Right forelimb (tissue), 1 donor: ENCODE measurements at regions not wholly inside any gene's neighbourhood (a gene's known extent, or its start where the extent isn't known, plus 50 kb on each side); places are given as distances from the start of the nearest gene placed in this dataset.
"Not testable (repeated sequence)": the region's sequence is repeated elsewhere in the genome, so short reads cannot be mapped to it uniquely, and the experiment has no call there.

ENCODE experiments used
- DNase-seq: peaks from one replicate; pipeline ENCODE4 v3.0.0-alpha.2; 2018

- DNase-seq = not testable (repeated sequence)
Measured at GRCh38 chr18:78493490-78493889, 486.1 kb upstream of the SALL3 start.

- DNase-seq = no peak
Measured at GRCh38 chr18:78494204-78495085, 485.2 kb upstream of the SALL3 start.

GRCh38 chr18:78495550-78495949 lies 484.1 kb upstream of the SALL3 start:
- no peak for DNase-seq

DNA sequence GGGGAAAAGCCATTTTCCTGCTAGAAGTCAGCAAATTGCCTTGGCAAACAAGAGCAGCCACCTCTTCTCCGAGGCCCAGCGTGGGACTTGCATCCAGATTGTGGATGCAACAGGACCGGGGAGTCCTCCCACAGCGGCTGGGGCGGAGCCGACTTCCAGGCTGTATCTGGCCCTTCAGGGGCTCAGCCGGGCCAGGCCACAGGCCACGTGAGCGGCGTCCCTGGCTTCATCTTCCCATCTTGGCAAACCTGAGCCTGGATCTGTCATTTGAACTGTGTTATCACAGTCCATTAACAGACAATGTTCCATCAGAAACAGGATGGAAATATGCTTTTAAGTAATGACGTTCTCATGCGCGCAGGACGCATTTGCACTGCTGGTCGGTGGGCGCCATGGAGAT lies 483.5 kb upstream of the SALL3 start:
- no peak for DNase-seq

- no peak for DNase-seq
Measured at GRCh38 chr18:78497641-78498040, 482.0 kb upstream of the SALL3 start.

DNA sequence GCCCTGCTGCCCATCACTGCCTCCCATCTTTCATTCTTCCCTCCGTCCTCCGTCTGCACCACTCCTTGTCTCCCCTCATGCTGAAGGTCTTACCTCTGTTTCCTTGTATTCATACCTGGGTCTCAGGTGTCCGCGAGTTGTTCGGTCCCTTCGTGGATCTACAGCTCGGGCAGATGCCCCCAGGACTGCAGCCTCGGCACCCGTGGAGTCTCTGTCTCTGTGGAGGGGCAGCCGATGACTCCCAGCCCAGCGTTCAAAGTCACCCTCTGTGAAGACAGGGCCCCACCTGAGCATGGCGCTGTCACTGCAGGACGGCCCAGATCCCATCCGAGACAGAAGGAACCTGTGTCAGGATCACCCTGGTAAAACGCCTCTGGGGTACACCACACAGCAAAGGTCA lies 480.0 kb upstream of the SALL3 start:
- DNase-seq = no peak

DNA sequence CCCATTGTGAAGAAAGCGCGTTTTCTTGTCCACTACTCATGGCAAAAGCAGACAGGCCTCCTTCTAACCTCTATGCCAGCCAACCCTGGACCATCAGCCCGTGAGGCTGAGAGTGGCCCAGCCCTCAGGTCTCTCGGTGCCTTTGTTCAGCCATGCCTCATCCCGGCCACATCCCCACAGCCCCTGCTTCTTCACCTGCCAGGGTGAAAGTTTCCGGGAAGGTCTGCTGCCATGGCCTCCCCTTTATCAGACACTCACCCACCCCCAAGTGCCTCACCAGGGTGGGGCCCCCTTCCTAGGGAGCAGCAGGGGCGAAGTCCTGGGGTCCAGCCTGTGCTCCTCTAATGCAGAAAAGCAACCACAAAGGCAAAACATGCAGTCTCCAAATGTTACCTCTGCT lies 478.4 kb upstream of the SALL3 start:
- no peak for DNase-seq

DNA sequence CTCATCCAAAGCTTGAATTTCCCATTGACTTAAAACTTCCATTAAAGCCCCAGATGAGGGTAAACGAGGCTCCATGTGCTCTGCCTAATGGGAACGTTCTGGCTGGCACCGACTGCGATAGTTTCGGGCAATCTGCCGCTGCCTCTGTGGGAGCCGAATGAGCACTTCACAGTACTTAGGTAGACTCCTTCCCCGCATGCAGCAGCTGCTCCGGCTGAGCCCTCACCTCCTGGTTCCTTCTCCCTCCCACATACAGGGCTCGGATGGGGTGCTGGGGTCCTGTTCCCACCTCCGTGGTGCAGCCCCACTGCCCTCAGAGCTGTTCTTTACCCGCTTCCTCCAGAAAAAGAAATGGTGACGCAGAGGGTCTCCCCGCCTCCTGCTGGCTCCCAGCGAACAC lies 476.5 kb upstream of the SALL3 start:
- DNase-seq = no peak

DNA sequence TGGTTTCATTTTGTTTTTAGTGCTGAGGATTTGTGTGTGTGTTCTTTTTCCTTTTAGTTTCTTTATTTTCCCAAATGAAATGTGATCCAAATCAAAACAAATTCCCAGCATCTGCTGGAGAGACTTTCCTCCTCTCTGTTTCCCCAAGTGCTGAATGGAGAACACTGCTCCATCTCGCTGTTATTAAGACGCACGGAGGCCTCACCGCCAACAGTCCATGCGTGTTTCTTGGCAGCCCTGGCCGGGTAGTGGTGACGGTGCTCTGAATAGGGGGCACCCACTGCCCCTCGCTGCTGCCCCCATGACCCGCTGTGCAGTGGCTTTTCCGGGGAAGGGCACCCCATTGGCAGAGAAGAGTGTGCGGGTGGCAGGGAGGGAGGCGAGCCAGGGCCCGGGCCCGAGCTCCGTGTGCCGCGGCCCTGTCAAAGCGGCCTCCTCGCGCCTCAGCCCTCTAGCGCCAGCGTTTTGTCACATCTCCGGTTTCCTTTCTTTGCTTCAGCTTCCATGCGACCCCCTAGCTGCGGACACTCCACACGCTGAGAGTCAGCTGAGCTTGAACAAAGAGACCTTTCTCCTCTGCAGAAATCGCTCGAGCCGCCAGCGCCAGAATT lies 473.7 kb upstream of the SALL3 start:
- peak; percentile 59 for DNase-seq

DNA sequence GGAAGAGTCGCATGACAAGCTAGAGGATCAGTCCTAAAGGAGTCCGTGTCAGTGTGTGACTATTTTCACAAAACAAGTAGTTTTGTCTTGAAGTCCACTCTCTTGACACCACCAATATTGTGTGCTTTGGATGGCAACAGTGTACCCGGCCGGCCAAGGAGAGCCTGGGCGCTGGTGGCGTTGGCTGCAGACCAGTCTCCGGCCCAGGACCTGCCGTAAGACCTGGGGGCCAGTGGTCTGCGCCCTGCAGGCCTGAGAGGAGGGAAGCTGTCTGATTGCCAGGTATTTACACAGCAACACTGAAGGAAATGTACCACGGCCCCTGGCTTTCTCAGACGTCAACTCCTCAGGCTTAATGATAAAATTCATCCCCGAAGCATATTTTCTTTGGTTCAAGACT lies 472.4 kb upstream of the SALL3 start:
- no peak for DNase-seq

- not testable (repeated sequence) for DNase-seq
Measured at GRCh38 chr18:78508228-78508824, 471.3 kb upstream of the SALL3 start.

DNA sequence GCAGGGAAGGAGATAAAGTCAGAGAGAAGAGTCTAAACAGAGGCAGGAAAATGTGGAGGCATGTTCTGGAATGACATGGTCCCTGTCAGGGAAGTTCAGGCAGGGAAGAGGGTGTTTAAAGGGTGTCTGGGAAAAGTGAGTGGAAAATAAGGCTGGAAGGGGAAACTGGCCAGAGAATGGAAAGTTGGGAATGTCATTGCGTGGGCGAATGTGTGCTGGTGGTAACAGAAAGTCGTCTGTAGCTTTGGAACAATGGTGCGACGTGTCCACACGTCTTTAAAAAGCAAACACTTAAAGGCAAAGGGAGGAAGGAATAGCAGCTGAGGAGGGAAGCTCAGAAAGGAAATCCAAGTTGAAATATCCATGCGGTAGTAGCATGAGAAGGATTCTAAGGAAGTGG lies 469.5 kb upstream of the SALL3 start:
- DNase-seq = no peak

- no peak for DNase-seq
Measured at GRCh38 chr18:78510636-78511035, 469.0 kb upstream of the SALL3 start.

DNA sequence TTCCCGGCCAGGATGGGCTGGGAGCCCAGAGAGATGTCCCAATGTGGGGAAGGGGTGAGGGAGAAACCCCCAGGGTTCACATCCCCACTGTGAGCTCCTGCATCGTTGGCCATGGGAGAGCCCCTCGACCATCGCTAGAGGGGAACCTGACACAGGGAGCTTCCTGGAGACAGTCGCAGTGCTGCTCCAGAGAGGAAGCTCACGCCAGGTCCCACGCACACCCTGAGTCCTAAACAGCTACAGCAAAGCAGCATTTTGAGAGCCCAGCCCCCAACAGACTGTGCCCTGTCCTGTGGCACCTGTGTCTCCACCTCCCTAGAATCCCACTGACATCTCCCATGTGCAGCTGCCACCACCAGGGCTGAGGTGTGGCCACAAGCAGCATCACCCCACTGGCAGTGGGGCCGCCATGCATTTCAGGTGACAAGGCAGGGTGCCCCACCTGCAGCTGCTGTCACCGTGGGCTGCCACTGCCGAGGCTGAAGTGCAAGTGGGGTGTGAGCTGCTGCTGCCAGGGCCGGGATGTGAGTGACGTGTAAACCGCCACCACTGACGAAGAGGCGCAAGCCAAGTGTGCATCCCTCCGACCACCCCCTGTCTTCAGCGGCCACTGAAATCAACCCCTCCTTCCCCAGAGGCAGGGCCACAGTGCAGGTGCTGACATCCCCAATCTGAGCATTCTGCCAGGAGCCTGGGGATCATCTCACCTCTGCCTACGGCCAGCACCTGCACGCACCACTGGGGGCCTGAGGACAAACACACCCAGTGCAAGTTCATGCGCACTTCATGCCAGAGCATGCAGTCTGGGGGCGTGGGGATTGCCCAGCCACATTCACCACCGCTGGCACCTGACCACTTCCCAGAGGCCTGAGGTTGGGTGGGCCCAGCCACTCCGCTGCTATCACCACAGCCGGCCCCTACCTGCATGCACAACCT lies 467.7 kb upstream of the SALL3 start:
- DNase-seq = no peak

GRCh38 chr18:78514910-78515670 lies 464.5 kb upstream of the SALL3 start:
- peak; percentile 36 for DNase-seq

GRCh38 chr18:78517328-78517727 lies 462.3 kb upstream of the SALL3 start:
- DNase-seq = peak; percentile 34

- DNase-seq = no peak
Measured at GRCh38 chr18:78517973-78518372, 461.6 kb upstream of the SALL3 start.

DNA sequence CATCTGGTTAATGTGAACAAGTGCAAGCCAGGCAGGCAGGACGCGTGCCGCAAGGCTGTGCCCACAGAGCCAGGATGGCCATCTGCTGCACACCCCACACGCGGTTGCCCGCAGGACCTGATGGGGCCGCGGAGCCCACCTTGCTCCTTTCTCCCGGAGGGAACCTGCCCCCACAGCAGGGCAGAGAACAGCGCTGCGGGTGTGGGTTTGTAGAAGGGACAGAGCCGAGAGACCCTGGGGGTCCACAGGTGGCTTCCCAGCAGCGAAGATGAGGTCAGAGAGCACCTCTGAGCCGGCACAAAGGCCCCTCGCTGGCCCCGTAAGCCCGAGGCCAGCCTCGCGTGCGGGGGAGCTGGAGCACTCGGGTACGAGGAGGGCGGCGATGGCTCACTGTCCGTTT lies 460.8 kb upstream of the SALL3 start:
- DNase-seq = peak; percentile 11

GRCh38 chr18:78519394-78520062 lies 460.1 kb upstream of the SALL3 start:
- DNase-seq = peak; percentile 11

- no peak for DNase-seq
Measured at GRCh38 chr18:78521136-78521535, 458.5 kb upstream of the SALL3 start.

DNA sequence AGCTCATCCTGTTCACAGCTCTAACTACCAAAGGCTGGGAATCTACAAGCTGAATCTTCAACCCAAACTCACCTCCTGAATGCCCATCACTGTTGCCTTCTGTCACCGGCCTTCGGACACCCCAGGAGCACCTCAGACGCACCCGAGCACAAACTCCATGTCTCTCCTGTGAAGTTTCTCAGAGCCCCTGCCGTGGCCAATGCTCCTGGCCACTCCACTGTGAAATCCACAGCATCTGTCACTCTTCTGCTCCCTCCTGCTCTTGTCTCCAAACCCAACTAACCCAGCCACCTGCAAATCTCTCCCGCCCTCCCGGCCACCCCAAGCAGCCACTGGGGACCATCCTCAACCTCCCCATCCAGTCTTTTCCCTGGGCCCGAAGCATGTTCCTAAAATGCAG lies 457.9 kb upstream of the SALL3 start:
- DNase-seq = peak; percentile 3

- DNase-seq = no peak
Measured at GRCh38 chr18:78522507-78522906, 457.1 kb upstream of the SALL3 start.
